HUDEP-2 (cell line): ENCODE measurements at regions not wholly inside any gene's neighbourhood (a gene's known extent, or its start where the extent isn't known, plus 50 kb on each side); places are given as distances from the start of the nearest gene placed in this dataset.

Experiments
- DNase-seq, 76 experiments: peaks; one replicate each; lab custom pipeline; 2025; ENCODE audit not compliant: unreplicated experiment in 76 of 76; lab: John Stamatoyannopoulos, UW

DNA sequence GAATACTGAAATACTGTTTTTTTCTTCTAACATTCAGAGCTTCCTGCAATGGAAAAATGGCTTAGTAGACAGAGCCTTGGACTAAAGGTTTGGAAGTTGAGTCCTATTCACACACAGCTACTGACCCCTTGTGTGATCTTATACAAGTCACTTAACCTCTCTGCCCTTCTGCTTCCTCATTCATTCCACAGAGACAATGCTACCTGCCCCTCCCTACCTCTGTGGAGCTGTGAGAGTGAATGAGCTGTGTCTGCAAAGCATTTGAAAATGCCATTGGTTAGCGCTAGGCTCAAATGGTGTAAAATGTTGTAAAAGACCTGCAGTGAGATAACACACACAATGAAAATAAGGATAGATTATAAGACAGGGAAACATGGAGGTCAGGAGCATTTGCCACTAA, 214.4 kb downstream of the BARHL2 start:
- no peak for DNase-seq

DNA sequence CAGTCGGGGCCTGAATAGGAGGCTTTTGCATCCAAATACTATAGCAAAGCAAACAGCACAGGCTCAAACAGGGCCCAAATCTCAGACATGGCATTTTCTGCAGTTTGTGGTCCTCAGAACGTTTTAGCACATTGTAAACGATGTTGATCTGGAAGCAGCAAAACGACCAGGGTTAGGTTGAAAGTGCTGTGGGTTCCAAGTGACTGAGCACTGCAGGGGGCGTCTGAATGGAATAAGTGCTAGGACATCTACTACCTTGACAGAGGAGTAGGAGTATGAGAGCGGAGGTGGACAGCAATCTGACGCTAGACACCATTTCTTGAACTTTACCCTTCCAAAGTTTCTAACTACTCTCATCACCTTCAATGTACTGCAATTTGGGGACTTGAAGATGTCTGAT, 214.9 kb downstream of the BARHL2 start:
- DNase-seq = no peak

DNA sequence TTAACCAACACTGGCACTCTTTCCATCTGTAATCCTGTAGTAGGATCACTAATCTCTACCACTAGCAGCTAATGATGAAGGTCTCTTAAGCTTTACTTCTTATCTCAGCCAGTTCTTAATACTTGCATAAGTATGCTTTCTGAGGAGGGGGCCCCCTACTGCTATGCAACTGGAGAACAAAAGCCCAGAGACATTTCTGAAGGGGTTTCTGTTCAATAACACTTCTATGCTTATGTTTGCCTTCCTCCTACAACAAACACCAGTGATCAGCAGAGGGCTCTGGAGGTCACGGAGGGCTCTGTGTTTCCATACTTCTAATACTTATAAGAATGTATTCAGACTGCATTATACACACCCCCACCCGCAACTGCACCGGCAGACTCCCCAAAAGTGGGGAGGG, 215.8 kb downstream of the BARHL2 start:
- no peak for DNase-seq

- DNase-seq = no peak
These were observed 222.3 kb downstream of the BARHL2 start for GRCh38 chr1:90494748-90495282.

DNA sequence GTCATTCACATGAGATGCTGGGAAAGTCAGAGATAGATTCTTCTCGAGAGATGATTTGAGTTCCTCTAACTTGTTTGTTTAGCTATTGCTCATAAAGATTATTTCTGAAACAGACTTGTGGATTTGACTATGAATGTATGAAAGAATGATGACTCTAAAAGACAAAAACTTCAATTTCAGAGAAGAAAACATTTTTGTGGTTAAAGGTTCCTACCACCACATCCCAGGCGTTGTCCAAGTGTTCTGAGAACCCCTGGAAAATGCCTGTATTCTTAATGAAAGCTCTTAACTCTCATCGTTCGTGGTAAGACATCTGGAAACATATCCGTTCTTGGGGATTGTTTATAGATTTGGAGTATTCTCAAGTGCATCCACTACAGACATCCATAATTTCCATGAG, 228.7 kb downstream of the BARHL2 start:
- no peak for DNase-seq

DNA sequence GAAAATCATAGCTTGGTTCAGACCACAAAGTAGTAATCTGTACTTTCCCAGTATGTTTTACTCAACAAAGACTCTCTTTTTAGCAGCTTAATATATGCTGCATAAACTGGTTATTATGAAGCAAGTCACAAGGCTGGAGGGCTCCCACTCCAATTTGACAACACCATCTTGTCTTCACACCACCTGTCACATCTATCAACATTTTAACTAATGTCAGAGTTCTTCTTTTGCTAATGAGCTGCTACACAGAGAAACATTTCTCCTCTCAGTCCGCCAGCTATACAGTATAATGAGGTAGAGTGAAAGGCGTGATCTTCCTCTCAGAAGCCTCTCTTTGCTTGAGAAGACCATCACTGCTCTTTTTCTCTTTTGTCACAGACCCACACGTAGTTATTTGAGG, 230.1 kb downstream of the BARHL2 start:
- no peak for DNase-seq

GRCh38 chr1:90486134-90486824, 230.8 kb downstream of the BARHL2 start:
- DNase-seq = no peak

GRCh38 chr1:90480271-90480835, 236.7 kb downstream of the BARHL2 start:
- no peak for DNase-seq

- no peak for DNase-seq
These were observed 240.1 kb downstream of the BARHL2 start for GRCh38 chr1:90476994-90477393.

GRCh38 chr1:90476411-90476810, 240.7 kb downstream of the BARHL2 start:
- DNase-seq = no peak

- no peak for DNase-seq
These were observed 241.5 kb downstream of the BARHL2 start for GRCh38 chr1:90475631-90476030.

DNA sequence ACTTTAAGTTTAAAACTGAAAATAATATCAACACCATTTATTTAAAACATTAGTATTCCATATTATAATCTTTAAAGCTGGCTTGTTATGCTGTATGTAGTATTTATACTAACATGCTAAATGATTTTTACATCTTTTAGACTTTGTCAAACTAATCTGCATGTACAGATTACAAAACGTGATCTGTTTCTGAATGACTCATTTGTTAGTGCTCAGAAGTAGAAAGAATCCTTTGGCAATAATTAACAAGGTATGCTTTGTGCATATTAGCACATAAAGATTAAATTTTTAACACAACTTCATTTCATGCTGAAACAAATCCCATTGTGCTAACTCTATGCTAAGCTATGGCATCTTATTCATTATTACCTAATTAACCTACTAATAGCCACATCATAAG, 242.4 kb downstream of the BARHL2 start:
- DNase-seq = no peak

GRCh38 chr1:90474158-90474557, 242.9 kb downstream of the BARHL2 start:
- no peak for DNase-seq

GRCh38 chr1:90472775-90473174, 244.3 kb downstream of the BARHL2 start:
- DNase-seq = no peak

DNA sequence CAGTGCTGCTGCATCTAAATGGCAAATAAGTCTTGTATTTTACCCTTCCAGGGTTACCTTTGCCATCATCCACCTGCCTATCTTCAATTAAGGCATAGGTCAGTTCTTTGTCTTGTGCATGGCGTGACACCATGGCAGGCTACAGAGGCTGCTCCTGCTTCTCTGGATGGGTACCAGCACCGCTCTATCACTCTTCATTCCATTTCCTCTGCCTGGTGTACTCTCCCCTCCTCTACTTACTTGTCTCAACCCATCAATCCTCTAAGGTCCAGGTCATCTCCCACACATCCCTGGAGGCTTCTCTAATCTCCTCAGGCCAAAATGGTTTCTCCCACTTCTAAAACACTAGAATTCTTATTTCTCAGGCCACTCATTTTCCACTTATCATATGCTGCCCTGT, 257.5 kb downstream of the BARHL2 start:
- DNase-seq = no peak

- DNase-seq = no peak
These were observed 259.1 kb downstream of the BARHL2 start for GRCh38 chr1:90457985-90458384.

- DNase-seq = no peak
These were observed 264.6 kb downstream of the BARHL2 start for GRCh38 chr1:90452491-90452890.

DNA sequence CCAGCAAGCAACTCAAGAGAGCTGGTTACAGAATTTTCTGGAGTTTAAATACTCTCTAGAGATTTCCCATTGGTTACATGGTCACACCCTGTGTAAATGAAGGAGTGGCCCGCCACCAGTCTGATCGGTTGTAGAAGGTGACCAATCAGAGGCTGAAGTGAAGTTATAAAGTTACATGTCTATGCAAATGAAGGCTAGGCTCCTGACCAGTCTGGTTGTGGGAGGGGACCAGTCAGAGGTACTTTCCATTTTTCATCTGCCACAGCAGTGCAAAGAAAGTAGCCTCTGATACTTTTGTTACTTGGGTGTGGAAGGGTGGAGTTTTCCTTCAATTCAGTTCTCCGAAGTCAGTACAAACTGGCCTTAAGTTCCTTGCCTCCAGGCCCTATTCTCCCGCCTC, 273.7 kb downstream of the BARHL2 start:
- DNase-seq = no peak

- DNase-seq = no peak
These were observed 281.8 kb downstream of the BARHL2 start for GRCh38 chr1:90435351-90435750.

- DNase-seq = peak in 3 of 76 experiments; percentile 1 to 3 (median 3)
These were observed 282.6 kb downstream of the BARHL2 start for GRCh38 chr1:90434460-90434859.

GRCh38 chr1:90417126-90417525, 300.0 kb downstream of the BARHL2 start:
- DNase-seq = no peak

DNA sequence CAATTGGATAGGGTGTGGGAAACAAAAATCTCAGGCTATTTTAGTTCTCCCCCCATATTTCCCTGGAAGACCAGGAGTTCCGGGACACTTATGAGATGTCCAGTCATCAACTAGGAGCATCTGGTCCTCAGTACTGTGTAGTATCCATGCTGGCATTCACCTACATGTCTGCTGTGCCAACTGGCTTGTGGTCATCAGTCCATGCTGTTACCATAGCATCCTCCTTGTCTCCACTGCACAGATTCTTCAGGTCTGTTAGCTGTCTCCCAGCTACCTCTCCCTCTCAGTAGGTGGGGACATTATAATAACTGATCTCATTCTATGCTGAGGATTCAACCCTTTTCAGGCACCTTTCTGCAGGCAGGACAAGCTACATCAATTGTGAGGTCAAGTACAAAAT, 302.9 kb downstream of the BARHL2 start:
- DNase-seq = no peak
